ENCODE measurements at regions not wholly inside any gene's neighbourhood (a gene's known extent, or its start where the extent isn't known, plus 50 kb on each side); places are given as distances from the start of the nearest gene placed in this dataset.

GRCh38 chr21:17432732-17433057 is 80.1 kb upstream of the CXADR start (continued):
- no peak for TF ChIP-seq ZNF462 (CRISPR knock-in tag; IDR thresholded peaks at IDR 0.05)
- no peak for TF ChIP-seq STAT1 (IDR thresholded peaks at IDR 0.05; ENCODE audit: unreplicated experiment)
- no peak for TF ChIP-seq ZNF331 (CRISPR knock-in tag; IDR thresholded peaks at IDR 0.05; ENCODE audit: low read depth)
- no peak for TF ChIP-seq NANOG (IDR thresholded peaks at IDR 0.05; ENCODE audit: borderline replicate concordance)

- H3K27me3 ChIP-seq (ENCODE audit: insufficient read depth) = no peaks in the 10 kb centered on the region
- no peak overlapping the region for H3K27ac ChIP-seq (ENCODE audit: low read depth)
- H3K4me3 Mint-ChIP-seq = no peak overlapping the region
- no peak overlapping the region for H2AFZ ChIP-seq
- H3K27ac Mint-ChIP-seq = no peak overlapping the region
- peaks cover 10% of the 10 kb centered on the region for H3K27me3 Mint-ChIP-seq (ENCODE audit: insufficient read depth, low read depth, poor library complexity)
- no peaks in the 10 kb centered on the region for H3K79me2 ChIP-seq (replicated peaks; ENCODE audit: insufficient read depth)
- H3K4me2 ChIP-seq = no peak overlapping the region
- H4K20me1 ChIP-seq (replicated peaks; ENCODE audit: insufficient read depth) = no peaks in the 10 kb centered on the region
- no peaks in the 10 kb centered on the region for H3K36me3 Mint-ChIP-seq (ENCODE audit: low read depth)
- H3K36me3 ChIP-seq (ENCODE audit: insufficient read depth) = no peaks in the 10 kb centered on the region
- no peaks in the 10 kb centered on the region for H3K9me3 Mint-ChIP-seq
- ATAC-seq = no peak
- peaks cover 15% of the 10 kb centered on the region for H3K4me1 ChIP-seq (ENCODE audit: insufficient read depth)
- H3K9me2 ChIP-seq (ENCODE audit: insufficient read depth) = no peaks in the 10 kb centered on the region
- no peak for DNase-seq (ENCODE audit: low spot score)
- H3K4me3 ChIP-seq = no peak overlapping the region
- no peaks in the 10 kb centered on the region for H3F3A ChIP-seq (replicated peaks; ENCODE audit: low read depth)
- H3K4me1 Mint-ChIP-seq = peaks cover 31% of the 10 kb centered on the region
- TF ChIP-seq EZH2phosphoT487 (IDR thresholded peaks at IDR 0.05; ENCODE audit: unreplicated experiment) (no peak), POLR2AphosphoS5 (IDR thresholded peaks at IDR 0.05; ENCODE audit: low read depth) (no peak), ZNF114 (CRISPR knock-in tag; IDR thresholded peaks at IDR 0.05) (no peak), CREB1 (CRISPR knock-in tag; IDR thresholded peaks at IDR 0.05; ENCODE audit: low read depth) (no peak), ZNF462 (CRISPR knock-in tag; IDR thresholded peaks at IDR 0.05) (no peak), NANOG (IDR thresholded peaks at IDR 0.05; ENCODE audit: borderline replicate concordance) (no peak), ETS1 (IDR thresholded peaks at IDR 0.05) (no peak), EZH2 (IDR thresholded peaks at IDR 0.05; ENCODE audit: low read depth, unreplicated experiment) (no peak), STAT1 (IDR thresholded peaks at IDR 0.05; ENCODE audit: unreplicated experiment) (no peak), ZNF331 (CRISPR knock-in tag; IDR thresholded peaks at IDR 0.05; ENCODE audit: low read depth) (no peak)
These were observed 79.1 kb upstream of the CXADR start for GRCh38 chr21:17433730-17434129.

Data from GM23338 (cell line).